Fibroblast of villous mesenchyme (primary cell): ENCODE measurements at regions not wholly inside any gene's neighbourhood (a gene's known extent, or its start where the extent isn't known, plus 50 kb on each side); places are given as distances from the start of the nearest gene placed in this dataset.

Experiments
- DNase-seq: peaks from one replicate; pipeline ENCODE4 v3.0.0-alpha.2; 2010; ENCODE audit warnings: low read depth
- H3K4me3 ChIP-seq: 2 replicates; pipeline ENCODE4 v1.5.1; 2011; ENCODE audit warnings: low read depth, mild to moderate bottlenecking, low read length
- TF ChIP-seq, protein P1 (sequence below): IDR thresholded peaks from 2 replicates; pipeline ENCODE4 v1.5.1; 2012; ENCODE audit warnings: low read depth, mild to moderate bottlenecking, low read length; ENCODE audit not compliant: insufficient read depth

DNA sequence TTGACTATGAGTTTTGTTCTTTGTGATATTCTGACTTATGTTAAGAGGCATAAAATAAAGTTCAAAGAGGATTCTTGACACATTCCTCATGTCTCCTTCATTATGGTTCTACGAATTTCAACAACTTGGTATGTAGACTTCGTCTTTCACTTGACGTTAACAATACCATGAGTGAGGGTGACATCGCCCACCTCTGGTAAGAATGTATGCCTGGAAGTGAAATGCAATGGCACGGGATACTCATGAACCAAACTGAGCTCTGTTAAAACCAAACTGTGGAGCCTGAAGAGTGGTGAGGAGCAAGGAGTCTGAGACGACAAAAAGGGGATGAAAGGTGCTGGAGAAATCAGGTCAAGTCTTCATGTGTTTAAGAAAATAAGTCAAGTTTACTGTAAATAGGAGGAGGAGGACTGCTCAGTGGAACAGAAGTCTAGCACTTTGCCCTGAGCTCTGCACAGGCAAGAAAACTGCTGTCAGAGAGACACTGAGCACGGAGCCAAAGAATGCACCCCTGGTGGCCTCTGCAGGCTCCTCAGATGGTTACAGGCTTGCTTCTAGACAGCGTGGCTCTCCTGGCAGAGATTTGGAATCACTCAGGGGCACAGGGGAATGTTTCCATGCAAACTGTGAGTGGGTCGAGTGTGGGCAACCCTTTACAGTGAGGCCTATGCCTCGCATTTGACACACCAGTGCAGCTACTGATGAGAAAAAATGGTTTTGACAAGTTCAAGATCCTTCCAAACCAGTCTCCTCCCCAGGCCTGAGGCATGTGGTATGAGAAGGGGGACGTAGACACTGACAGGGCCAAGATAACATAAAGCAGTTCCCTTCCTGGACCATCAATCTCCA, 470.1 kb downstream of the IRX1 start:
- DNase-seq: no peak
- H3K4me3 ChIP-seq: no peak overlapping the region
- TF ChIP-seq, protein P1, sequence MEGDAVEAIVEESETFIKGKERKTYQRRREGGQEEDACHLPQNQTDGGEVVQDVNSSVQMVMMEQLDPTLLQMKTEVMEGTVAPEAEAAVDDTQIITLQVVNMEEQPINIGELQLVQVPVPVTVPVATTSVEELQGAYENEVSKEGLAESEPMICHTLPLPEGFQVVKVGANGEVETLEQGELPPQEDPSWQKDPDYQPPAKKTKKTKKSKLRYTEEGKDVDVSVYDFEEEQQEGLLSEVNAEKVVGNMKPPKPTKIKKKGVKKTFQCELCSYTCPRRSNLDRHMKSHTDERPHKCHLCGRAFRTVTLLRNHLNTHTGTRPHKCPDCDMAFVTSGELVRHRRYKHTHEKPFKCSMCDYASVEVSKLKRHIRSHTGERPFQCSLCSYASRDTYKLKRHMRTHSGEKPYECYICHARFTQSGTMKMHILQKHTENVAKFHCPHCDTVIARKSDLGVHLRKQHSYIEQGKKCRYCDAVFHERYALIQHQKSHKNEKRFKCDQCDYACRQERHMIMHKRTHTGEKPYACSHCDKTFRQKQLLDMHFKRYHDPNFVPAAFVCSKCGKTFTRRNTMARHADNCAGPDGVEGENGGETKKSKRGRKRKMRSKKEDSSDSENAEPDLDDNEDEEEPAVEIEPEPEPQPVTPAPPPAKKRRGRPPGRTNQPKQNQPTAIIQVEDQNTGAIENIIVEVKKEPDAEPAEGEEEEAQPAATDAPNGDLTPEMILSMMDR: no peak

GRCh38 chr5:4068171-4068570, 472.5 kb downstream of the IRX1 start:
- no peak overlapping the region for H3K4me3 ChIP-seq
- no peak for DNase-seq
- TF ChIP-seq, protein P1: no peak

- TF ChIP-seq, protein P1: no peak
- no peak overlapping the region for H3K4me3 ChIP-seq
- no peak for DNase-seq
Measured at GRCh38 chr5:4078544-4078943, 482.9 kb downstream of the IRX1 start.

- no peak for DNase-seq
- no peak overlapping the region for H3K4me3 ChIP-seq
- TF ChIP-seq, protein P1: no peak
Measured at GRCh38 chr5:4079831-4080230, 484.2 kb downstream of the IRX1 start.

- DNase-seq: no peak
- H3K4me3 ChIP-seq: no peak overlapping the region
- TF ChIP-seq, protein P1: no peak
Measured at GRCh38 chr5:4080370-4080769, 484.7 kb downstream of the IRX1 start.

- no peak for DNase-seq
- no peak overlapping the region for H3K4me3 ChIP-seq
- TF ChIP-seq, protein P1: no peak
Measured at GRCh38 chr5:4081059-4081458, 485.4 kb downstream of the IRX1 start.
